DOHH2 (cell line): ENCODE measurements at regions not wholly inside any gene's neighbourhood (a gene's known extent, or its start where the extent isn't known, plus 50 kb on each side); places are given as distances from the start of the nearest gene placed in this dataset.

Source experiments
- H3F3A ChIP-seq: fragments of 200-600 bp; sonication (generic), shearing (Covaris generic); 2 replicates; pipeline ENCODE4 v1.6.0; 2016; ENCODE audit warnings: antibody characterized with exemption, mild to moderate bottlenecking; ENCODE audit not compliant: control insufficient read depth, insufficient read depth
- H3K27ac ChIP-seq: fragments of 200-600 bp; sonication (generic); 2 replicates; pipeline ENCODE4 v1.5.1; 2014; ENCODE audit warnings: low read depth, mild to moderate bottlenecking, low read length, moderate library complexity
- H3K27me3 ChIP-seq: fragments of 200-600 bp; sonication (generic); 2 replicates; pipeline ENCODE4 v1.6.1; 2014; ENCODE audit warnings: mild to moderate bottlenecking, low read length, mixed read lengths; ENCODE audit not compliant: control insufficient read depth
- H3K36me3 ChIP-seq: fragments of 200-600 bp; sonication (generic); 2 replicates; pipeline ENCODE4 v1.6.1; 2014; ENCODE audit warnings: mild to moderate bottlenecking, low read length, moderate library complexity, mixed read lengths; ENCODE audit not compliant: control insufficient read depth
- H3K4me1 ChIP-seq: fragments of 200-600 bp; sonication (generic); 2 replicates; pipeline ENCODE4 v1.6.1; 2014; ENCODE audit warnings: mild to moderate bottlenecking, low read length, mixed read lengths; ENCODE audit not compliant: control insufficient read depth
- H3K4me2 ChIP-seq: fragments of 200-600 bp; sonication (generic); 2 replicates; pipeline ENCODE4 v1.6.0; 2014; ENCODE audit warnings: mild to moderate bottlenecking, low read length, moderate library complexity
- H3K4me3 ChIP-seq: fragments of 200-600 bp; sonication (generic); 2 replicates; pipeline ENCODE4 v1.5.1; 2014; ENCODE audit warnings: mild to moderate bottlenecking, low read length, mixed read lengths
- H3K79me2 ChIP-seq: fragments of 200-600 bp; sonication (generic); 2 replicates; pipeline ENCODE4 v1.6.1; 2014; ENCODE audit warnings: mild to moderate bottlenecking, low read length, mixed read lengths; ENCODE audit not compliant: control insufficient read depth
- H3K9me2 ChIP-seq: fragments of 200-600 bp; sonication (generic); replicated peaks from 2 replicates; pipeline ENCODE4 v1.6.1; 2014; ENCODE audit warnings: mild to moderate bottlenecking, low read length, mixed read lengths; ENCODE audit not compliant: control insufficient read depth
- H3K9me3 ChIP-seq: fragments of 200-600 bp; sonication (generic); 2 replicates; pipeline ENCODE4 v1.6.1; 2014; ENCODE audit warnings: antibody characterized with exemption, low read length, mixed read lengths; ENCODE audit not compliant: control insufficient read depth, insufficient read depth
- H4K20me1 ChIP-seq: fragments of 200-600 bp; sonication (generic); 2 replicates; pipeline ENCODE4 v1.6.0; 2014; ENCODE audit warnings: low read depth, mild to moderate bottlenecking, antibody characterized with exemption, low read length, moderate library complexity; ENCODE audit not compliant: control insufficient read depth, insufficient read depth
- CTCF ChIP-seq: fragments of 200-600 bp; sonication (generic); IDR thresholded peaks from one replicate; pipeline ENCODE4 v1.5.1; 2014; ENCODE audit warnings: antibody characterized with exemption, mild to moderate bottlenecking, low read depth, low read length; ENCODE audit not compliant: poor library complexity, severe bottlenecking
- EZH2phosphoT487 ChIP-seq: fragments of 200-600 bp; sonication (generic); IDR thresholded peaks from 2 replicates; pipeline ENCODE4 v1.6.1; 2017; ENCODE audit warnings: borderline replicate concordance, mild to moderate bottlenecking, antibody characterized with exemption, low read length, moderate library complexity, mixed read lengths

GRCh38 chr12:45535610-45536180, 193.8 kb upstream of the ARID2 start:
- no peak overlapping the region for H3K27ac ChIP-seq
- no peaks in the 10 kb centered on the region for H4K20me1 ChIP-seq
- TF ChIP-seq EZH2phosphoT487: no peak
- no peak for TF ChIP-seq CTCF
- H3K9me2 ChIP-seq: no peaks in the 10 kb centered on the region
- H3F3A ChIP-seq: no peaks in the 10 kb centered on the region
- H3K4me1 ChIP-seq: no peaks in the 10 kb centered on the region
- H3K4me2 ChIP-seq: no peak overlapping the region
- no peaks in the 10 kb centered on the region for H3K36me3 ChIP-seq
- H3K27me3 ChIP-seq: no peaks in the 10 kb centered on the region; the same call in 1 of the 2 replicates
- H3K9me3 ChIP-seq: no peaks in the 10 kb centered on the region
- no peak overlapping the region for H3K4me3 ChIP-seq
- no peaks in the 10 kb centered on the region for H3K79me2 ChIP-seq

- no peak overlapping the region for H3K4me3 ChIP-seq
- no peaks in the 10 kb centered on the region for H3K4me1 ChIP-seq
- no peak for TF ChIP-seq EZH2phosphoT487
- TF ChIP-seq CTCF: no peak
- no peaks in the 10 kb centered on the region for H3F3A ChIP-seq
- H3K79me2 ChIP-seq: no peaks in the 10 kb centered on the region
- H3K36me3 ChIP-seq: no peaks in the 10 kb centered on the region
- H4K20me1 ChIP-seq: no peaks in the 10 kb centered on the region
- no peak overlapping the region for H3K4me2 ChIP-seq
- no peaks in the 10 kb centered on the region; the same call in 1 of the 2 replicates for H3K27me3 ChIP-seq
- H3K27ac ChIP-seq: no peak overlapping the region
- no peaks in the 10 kb centered on the region for H3K9me3 ChIP-seq
- H3K9me2 ChIP-seq: no peaks in the 10 kb centered on the region
Measured at GRCh38 chr12:45536284-45536683, 193.2 kb upstream of the ARID2 start.

GRCh38 chr12:45540661-45541341, 188.7 kb upstream of the ARID2 start:
- Histone ChIP-seq H3K27me3 (no peaks in the 10 kb centered on the region), H3F3A (no peaks in the 10 kb centered on the region), H3K27ac (no peak overlapping the region), H3K9me2 (no peaks in the 10 kb centered on the region), H3K36me3 (no peaks in the 10 kb centered on the region), H3K79me2 (no peaks in the 10 kb centered on the region), H3K4me1 (peaks cover 3% of the 10 kb centered on the region; the same call in 1 of the 2 replicates), H3K4me2 (no peak overlapping the region), H3K9me3 (no peaks in the 10 kb centered on the region), H3K4me3 (no peak overlapping the region), H4K20me1 (no peaks in the 10 kb centered on the region)
- TF ChIP-seq EZH2phosphoT487 (no peak), CTCF (no peak)
